Central memory CD8-positive, alpha-beta T cell (primary cell): ENCODE measurements at regions not wholly inside any gene's neighbourhood (a gene's known extent, or its start where the extent isn't known, plus 50 kb on each side); places are given as distances from the start of the nearest gene placed in this dataset.
"Not testable (repeated sequence)": the region's sequence is repeated elsewhere in the genome, so short reads cannot be mapped to it uniquely, and the experiment has no call there.

Experiments
- ATAC-seq: fragments of 150-1000 bp; cut with Tn5 transposase; replicated peaks from 2 replicates; pipeline ENCODE4 v1.10.0; 2022; ENCODE audit warnings: mild to moderate bottlenecking, moderate FRiP score, moderate number of reproducible peaks; ENCODE audit not compliant: poor library complexity, severe bottlenecking; ENCODE audit errors: extremely low read depth
- DNase-seq, 2 donors: peaks; one replicate each; pipeline ENCODE4 v3.0.0; 2021; ENCODE audit warnings: low spot score in 2 of 2
- H3K27ac Mint-ChIP-seq: one replicate; pipeline ENCODE4 v1.8.0; 2022; ENCODE audit warnings: low read depth, mild to moderate bottlenecking, moderate library complexity, mixed read lengths
- H3K27me3 Mint-ChIP-seq: one replicate; pipeline ENCODE4 v1.8.0; 2022; ENCODE audit warnings: mixed read lengths
- H3K36me3 Mint-ChIP-seq: one replicate; pipeline ENCODE4 v1.8.0; 2022; ENCODE audit warnings: mild to moderate bottlenecking, moderate library complexity, mixed read lengths; ENCODE audit not compliant: insufficient read depth
- H3K4me1 Mint-ChIP-seq: one replicate; pipeline ENCODE4 v1.8.0; 2022; ENCODE audit warnings: mixed read lengths
- H3K4me3 Mint-ChIP-seq: one replicate; pipeline ENCODE4 v1.8.0; 2022; ENCODE audit warnings: mild to moderate bottlenecking, moderate library complexity, mixed read lengths
- H3K9me3 Mint-ChIP-seq: one replicate; pipeline ENCODE4 v1.8.0; 2022; ENCODE audit warnings: mixed read lengths

DNA sequence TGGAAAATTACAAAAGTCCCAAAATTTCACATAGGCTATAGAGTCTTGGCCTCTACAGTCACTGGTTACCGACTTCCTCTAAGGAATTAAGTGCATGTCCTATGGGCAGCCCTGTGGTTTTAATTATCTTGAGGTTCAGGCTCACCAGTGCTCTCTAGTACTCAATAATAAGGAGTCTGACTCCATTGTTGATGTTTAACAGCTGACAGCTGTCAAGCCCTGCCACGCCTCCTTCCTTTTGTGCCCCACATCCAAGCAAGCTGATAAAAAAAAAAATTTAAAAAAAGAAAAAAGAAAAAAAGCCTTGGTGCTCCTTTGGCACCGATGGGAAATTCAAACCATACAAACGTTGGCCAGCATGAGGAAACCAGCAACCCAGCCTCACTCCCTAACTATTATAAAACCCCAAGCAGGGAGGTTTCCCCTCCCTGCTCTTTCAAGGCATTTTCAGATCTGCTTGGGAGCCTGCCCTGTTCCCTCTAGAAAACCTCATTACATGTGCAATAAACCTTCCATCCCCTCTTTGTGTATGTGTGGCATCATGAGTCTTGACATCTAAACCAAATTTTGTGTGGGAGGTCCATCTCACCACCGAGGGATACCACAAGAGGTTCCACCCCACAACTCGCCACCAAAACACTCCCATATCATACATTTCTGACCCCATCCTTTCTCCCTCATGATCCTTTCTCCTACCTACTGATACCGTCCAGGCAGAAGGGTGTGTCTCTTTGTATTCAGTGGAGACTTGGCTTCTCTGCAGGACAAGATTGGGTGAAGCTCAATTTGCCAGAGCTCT lies 70.9 kb upstream of the CCDC71L start:
- H3K4me1 Mint-ChIP-seq = peaks cover 8% of the 10 kb centered on the region
- ATAC-seq = no peak
- no peaks in the 10 kb centered on the region for H3K27me3 Mint-ChIP-seq
- DNase-seq = no peak
- no peaks in the 10 kb centered on the region for H3K9me3 Mint-ChIP-seq
- no peaks in the 10 kb centered on the region for H3K36me3 Mint-ChIP-seq
- H3K4me3 Mint-ChIP-seq = no peak overlapping the region
- H3K27ac Mint-ChIP-seq = no peak overlapping the region

DNA sequence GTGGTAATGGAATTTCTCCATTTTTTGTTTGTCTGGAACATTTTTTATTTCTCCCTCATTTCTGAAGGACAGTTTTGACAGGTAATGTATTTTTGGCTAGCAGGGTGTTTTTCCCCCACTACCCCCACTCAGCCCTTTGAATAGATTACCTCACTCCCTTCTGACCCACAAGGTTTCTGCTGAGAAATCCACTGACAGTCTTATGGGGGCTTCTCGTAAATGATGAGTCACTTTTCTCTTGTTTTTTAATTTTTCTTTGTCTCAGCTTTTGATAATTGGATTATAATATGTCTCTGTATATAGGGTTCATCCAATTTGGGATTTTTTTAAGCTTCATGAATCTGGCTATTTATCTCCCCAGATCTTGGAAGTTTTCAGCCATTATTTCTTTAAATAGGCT lies 74.7 kb upstream of the CCDC71L start:
- no peak for ATAC-seq
- Mint-ChIP-seq H3K27ac (peak overlapping the region; percentile 41), H3K4me3 (no peak overlapping the region), H3K36me3 (no peaks in the 10 kb centered on the region), H3K27me3 (no peaks in the 10 kb centered on the region), H3K4me1 (peaks cover 8% of the 10 kb centered on the region), H3K9me3 (no peaks in the 10 kb centered on the region)
- DNase-seq = no peak

DNA sequence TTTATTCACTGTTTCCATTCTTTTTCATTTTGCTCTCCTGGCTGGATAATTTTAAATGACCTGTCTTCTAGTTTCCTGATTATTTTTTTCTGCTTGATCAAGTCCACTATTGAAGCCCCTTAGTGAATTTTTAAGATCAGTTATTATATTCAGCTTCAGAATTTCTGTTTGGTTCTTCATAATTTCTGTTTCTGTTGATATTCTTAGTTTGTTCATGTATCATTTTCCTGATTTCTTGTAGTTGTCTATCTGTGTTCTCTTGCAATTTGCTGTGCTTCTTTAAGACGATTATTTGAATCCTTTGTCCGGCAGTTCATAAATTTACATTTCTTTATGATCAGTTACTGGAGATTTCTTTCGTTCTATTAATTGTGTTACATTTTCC lies 75.2 kb upstream of the CCDC71L start:
- no peaks in the 10 kb centered on the region for H3K36me3 Mint-ChIP-seq
- peak overlapping the region; percentile 41 for H3K27ac Mint-ChIP-seq
- H3K4me3 Mint-ChIP-seq = no peak overlapping the region
- DNase-seq (no peak), ATAC-seq (no peak)
- no peaks in the 10 kb centered on the region for H3K27me3 Mint-ChIP-seq
- H3K4me1 Mint-ChIP-seq = peaks cover 8% of the 10 kb centered on the region
- H3K9me3 Mint-ChIP-seq = no peaks in the 10 kb centered on the region

DNA sequence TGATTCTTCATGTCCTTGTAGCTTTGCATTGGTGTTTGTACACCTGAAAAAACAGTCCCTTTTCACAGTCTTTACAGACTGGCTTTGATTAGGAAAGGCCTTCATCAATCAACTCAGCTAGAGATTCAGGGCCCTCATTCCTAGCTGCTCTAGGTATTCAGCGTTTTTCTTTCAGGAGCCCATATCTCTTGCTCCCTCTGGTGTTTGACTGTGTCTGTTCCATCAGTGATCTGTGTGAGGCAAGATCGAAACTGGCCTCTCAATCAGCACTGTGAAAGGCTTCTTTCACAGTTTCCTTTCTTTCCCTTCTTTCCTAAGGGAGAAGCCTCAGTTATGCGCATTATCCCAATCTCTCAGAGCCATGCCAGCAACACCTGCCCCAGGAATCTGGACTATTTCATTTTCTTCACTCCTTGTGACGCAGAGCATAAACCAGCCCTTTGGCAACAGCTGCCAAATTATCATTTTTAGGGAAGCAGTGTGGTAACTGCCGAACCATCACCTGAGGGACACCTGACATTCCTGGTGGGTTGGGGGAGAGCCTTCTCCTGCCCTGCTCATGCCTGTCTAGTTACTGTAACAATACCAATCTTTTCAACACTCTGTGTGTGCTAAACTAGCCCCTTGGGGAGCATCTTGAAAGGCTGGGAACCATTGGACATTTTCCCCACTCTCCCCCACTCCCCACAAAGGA lies 75.7 kb upstream of the CCDC71L start:
- Mint-ChIP-seq H3K27ac (peak overlapping the region; percentile 41), H3K27me3 (no peaks in the 10 kb centered on the region), H3K36me3 (no peaks in the 10 kb centered on the region), H3K9me3 (no peaks in the 10 kb centered on the region), H3K4me1 (peaks cover 8% of the 10 kb centered on the region), H3K4me3 (no peak overlapping the region)
- DNase-seq (peak in 1 of 2 donors; percentile 19), ATAC-seq (peak; percentile 76)

DNA sequence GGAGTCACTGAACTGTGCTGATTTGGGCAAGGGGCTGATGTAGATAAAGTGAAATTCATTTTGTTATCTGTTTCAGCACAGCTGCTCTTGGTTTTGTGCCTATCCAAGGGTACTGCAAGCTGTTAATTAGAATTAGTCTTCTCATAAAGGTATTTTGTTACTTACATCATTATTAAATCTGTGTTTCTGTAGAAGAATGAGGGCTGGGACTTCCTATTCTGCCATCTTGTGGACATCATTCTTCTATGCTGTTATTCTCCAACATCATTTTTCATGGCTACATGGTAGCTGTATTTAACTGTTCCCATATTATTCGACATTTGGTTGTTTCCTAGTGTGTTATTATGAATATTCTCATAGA lies 76.2 kb upstream of the CCDC71L start:
- H3K36me3 Mint-ChIP-seq = no peaks in the 10 kb centered on the region
- peaks cover 5% of the 10 kb centered on the region for H3K4me1 Mint-ChIP-seq
- DNase-seq (no peak), ATAC-seq (no peak)
- peak overlapping the region; percentile 41 for H3K27ac Mint-ChIP-seq
- no peaks in the 10 kb centered on the region for H3K27me3 Mint-ChIP-seq
- no peaks in the 10 kb centered on the region for H3K9me3 Mint-ChIP-seq
- no peak overlapping the region for H3K4me3 Mint-ChIP-seq

DNA sequence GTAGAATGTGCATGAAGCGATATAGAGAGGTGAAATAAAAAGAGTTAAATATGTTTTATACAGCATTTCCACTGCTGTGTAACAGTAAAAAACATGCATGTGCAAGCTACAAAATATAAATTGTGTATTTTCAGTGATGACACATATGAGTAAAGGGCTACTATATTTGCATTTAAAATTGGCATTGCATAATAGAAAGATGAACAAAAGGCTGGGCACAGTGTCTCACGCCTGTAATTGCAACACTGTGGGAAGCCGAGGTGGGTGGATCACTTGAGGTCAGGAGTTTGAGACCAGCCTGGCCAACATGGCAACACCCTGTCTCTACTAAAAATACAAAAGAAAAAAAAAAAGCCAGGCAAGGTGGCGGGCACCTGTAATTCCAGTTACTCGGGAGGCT lies 79.8 kb upstream of the CCDC71L start:
- Mint-ChIP-seq H3K9me3 (no peaks in the 10 kb centered on the region), H3K36me3 (no peaks in the 10 kb centered on the region), H3K4me3 (no peak overlapping the region), H3K27ac (no peak overlapping the region), H3K4me1 (no peaks in the 10 kb centered on the region), H3K27me3 (no peaks in the 10 kb centered on the region)
- no peak for ATAC-seq
- no peak for DNase-seq

DNA sequence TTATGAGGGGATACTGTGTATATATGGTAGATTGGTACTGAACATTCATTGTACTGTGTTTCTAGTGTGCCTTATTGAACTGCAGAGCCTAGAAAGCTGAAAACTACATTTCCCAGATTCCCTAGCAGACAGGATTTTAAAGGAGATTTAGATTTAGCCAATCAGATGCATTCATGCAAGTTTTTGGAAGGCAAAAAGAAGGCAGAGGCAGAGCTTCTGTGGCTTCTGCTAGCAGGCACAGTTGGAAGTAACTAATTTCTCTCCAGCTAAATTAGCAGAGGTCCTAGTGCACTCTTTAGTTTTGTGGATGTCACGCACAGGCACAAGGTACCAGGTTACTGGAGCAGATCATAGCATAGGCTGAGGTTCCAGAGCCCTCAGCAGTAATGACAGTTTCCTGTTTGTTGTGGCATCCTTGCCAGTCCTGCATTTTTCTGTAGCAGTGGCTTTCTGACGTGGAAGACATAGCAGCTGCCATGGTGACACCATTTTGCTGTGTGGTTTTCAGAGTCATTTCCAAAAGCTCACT lies 83.7 kb upstream of the CCDC71L start:
- no peak overlapping the region for H3K27ac Mint-ChIP-seq
- ATAC-seq (no peak), DNase-seq (no peak)
- peaks cover 26% of the 10 kb centered on the region for H3K27me3 Mint-ChIP-seq
- no peaks in the 10 kb centered on the region for H3K36me3 Mint-ChIP-seq
- H3K4me3 Mint-ChIP-seq = no peak overlapping the region
- H3K9me3 Mint-ChIP-seq = no peaks in the 10 kb centered on the region
- no peaks in the 10 kb centered on the region for H3K4me1 Mint-ChIP-seq

DNA sequence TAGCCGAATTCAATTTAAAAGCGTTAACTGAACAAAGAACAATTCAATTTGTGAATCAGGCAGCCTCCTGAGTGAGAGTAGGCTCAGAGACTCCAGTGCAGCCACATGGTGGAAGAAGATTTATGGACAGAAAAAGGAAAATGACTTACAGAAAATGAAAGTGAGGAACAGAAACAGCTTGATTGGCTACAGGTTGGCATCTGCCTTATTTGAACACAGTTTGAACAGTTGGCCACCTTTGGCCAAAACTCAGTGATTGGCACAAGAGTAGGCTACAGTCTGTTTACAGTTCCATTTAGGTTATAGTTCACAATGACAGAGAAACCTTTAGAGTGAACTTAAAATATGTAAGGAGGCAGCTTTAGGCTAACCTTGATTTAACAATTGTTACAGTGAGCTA lies 86.3 kb upstream of the CCDC71L start:
- H3K4me1 Mint-ChIP-seq, H3K36me3 Mint-ChIP-seq, H3K4me3 Mint-ChIP-seq, H3K27ac Mint-ChIP-seq, ATAC-seq, DNase-seq, H3K9me3 Mint-ChIP-seq: not testable (repeated sequence)
- H3K27me3 Mint-ChIP-seq = peaks cover 35% of the 10 kb centered on the region

DNA sequence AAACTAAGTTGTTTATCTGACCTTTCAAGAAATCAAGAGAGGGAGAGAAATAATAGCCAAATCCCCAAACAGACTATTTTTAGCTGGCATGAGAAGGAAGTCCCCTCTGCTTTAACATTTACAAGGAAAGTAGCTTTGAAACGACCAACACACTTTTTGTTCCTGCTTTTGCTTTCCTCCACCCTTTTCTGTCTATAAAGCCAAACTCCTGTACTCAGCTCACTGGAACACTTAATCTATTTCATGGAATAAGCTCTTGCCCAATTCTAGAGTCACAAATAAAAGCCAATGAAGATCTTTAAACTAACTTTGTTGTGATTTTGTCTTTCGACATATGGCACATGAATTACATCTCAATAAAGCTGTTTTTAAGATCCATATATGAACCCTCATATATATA lies 86.8 kb upstream of the CCDC71L start:
- H3K9me3 Mint-ChIP-seq = no peaks in the 10 kb centered on the region
- ATAC-seq (no peak), DNase-seq (no peak)
- H3K4me3 Mint-ChIP-seq = no peak overlapping the region
- H3K27ac Mint-ChIP-seq = no peak overlapping the region
- peaks cover 35% of the 10 kb centered on the region for H3K27me3 Mint-ChIP-seq
- H3K36me3 Mint-ChIP-seq = no peaks in the 10 kb centered on the region
- no peaks in the 10 kb centered on the region for H3K4me1 Mint-ChIP-seq

DNA sequence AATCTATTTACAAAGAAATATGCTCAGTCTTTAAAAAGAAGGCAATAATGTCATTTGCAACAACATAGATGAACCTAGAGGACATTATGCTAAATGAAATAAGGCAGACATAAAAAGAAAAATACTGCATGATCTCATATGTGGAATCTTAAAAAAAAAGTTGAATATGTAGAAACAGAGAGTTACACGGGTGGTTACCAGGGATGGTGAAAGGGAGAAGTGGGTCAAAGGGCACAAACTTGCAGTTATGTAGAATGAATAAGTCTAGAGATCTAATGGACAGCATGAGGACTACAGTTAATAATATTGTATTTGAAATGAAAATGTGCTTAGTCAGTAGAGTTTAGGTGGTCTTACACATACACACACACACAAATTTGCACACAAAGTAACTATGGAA lies 88.2 kb upstream of the CCDC71L start:
- no peak for DNase-seq
- no peaks in the 10 kb centered on the region for H3K4me1 Mint-ChIP-seq
- H3K27ac Mint-ChIP-seq = no peak overlapping the region
- H3K36me3 Mint-ChIP-seq = no peaks in the 10 kb centered on the region
- ATAC-seq = no peak
- H3K4me3 Mint-ChIP-seq = no peak overlapping the region
- H3K27me3 Mint-ChIP-seq = peaks cover 35% of the 10 kb centered on the region
- H3K9me3 Mint-ChIP-seq = peaks cover 3% of the 10 kb centered on the region

DNA sequence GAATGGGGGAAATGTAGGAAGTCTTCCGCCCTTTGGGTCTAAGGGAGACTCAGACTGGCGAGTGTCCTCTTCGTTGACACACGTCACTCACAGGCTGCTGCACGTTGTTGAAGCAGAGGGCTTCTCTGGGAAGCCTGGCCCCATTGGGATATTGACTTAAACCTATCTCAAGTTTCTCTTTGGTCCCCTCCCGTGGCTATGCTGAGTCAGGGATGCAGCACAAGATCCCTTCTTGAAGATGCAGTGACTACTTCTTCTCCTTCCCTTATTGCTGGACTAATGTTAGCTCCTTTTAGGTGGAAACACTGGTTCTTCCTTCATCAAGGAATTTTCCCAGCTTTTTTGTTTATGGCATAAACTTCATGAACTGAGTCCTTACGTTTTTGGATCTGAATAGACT lies 89.8 kb upstream of the CCDC71L start:
- Mint-ChIP-seq H3K27me3 (peaks cover 35% of the 10 kb centered on the region), H3K9me3 (peaks cover 10% of the 10 kb centered on the region), H3K36me3 (no peaks in the 10 kb centered on the region), H3K27ac (no peak overlapping the region), H3K4me3 (no peak overlapping the region), H3K4me1 (no peaks in the 10 kb centered on the region)
- no peak for DNase-seq
- no peak for ATAC-seq

DNA sequence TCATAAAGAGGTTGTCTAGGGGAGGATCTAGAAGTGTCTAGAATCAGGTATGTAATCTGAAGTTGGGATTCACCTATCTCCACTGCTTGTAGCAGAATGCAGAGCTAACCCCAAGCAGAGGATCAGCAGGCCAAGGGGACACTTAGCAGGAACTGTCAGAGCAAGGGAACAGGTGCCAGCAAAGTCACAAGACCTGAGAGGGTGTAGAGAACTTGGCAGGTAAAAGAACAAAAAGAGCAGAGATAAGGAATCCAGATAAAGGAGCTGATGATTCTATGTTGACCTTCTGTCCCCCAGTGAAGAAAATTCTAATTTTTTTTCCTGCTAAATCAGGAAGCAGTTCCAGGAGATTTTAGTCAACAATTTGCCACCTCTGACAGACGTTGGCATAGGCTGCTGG lies 91.4 kb upstream of the CCDC71L start:
- no peak for DNase-seq
- H3K36me3 Mint-ChIP-seq = no peaks in the 10 kb centered on the region
- peaks cover 21% of the 10 kb centered on the region for H3K27me3 Mint-ChIP-seq
- ATAC-seq = no peak
- no peak overlapping the region for H3K4me3 Mint-ChIP-seq
- H3K4me1 Mint-ChIP-seq = no peaks in the 10 kb centered on the region
- peaks cover 10% of the 10 kb centered on the region for H3K9me3 Mint-ChIP-seq
- H3K27ac Mint-ChIP-seq = no peak overlapping the region

DNA sequence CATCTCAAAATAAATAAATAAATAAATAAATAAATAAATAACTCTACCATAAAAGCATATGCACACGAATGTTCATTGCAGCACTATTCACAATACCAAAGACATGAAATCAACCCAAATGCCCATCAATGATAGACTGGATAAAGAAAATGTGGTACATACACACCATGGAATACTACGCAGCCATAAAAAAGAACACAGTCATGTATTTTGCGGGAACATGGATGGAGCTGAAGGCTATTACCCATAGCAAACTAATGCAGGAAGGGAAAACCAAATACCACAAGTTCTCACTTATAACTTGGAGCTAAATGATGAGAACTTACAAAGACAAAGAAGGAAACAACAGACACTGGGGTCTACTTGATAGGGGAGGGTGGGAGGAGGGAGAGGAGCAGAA lies 94.1 kb upstream of the CCDC71L start:
- not testable (repeated sequence) for H3K27me3 Mint-ChIP-seq, H3K27ac Mint-ChIP-seq, H3K4me1 Mint-ChIP-seq, H3K36me3 Mint-ChIP-seq, ATAC-seq, H3K4me3 Mint-ChIP-seq, DNase-seq
- peaks cover 10% of the 10 kb centered on the region for H3K9me3 Mint-ChIP-seq
